DMS79 (cell line): ENCODE measurements at regions not wholly inside any gene's neighbourhood (a gene's known extent, or its start where the extent isn't known, plus 50 kb on each side); places are given as distances from the start of the nearest gene placed in this dataset.
"Not testable (repeated sequence)": the region's sequence is repeated elsewhere in the genome, so short reads cannot be mapped to it uniquely, and the experiment has no call there.

Source experiments
- DNase-seq: peaks from one replicate; lab custom pipeline; 2025; lab: John Stamatoyannopoulos, UW

GRCh38 chr15:39030291-39031070, 465.9 kb upstream of the RASGRP1 start:
- DNase-seq = no peak

- no peak for DNase-seq
These were observed 467.0 kb upstream of the RASGRP1 start for GRCh38 chr15:39031596-39031995.

GRCh38 chr15:39034816-39035215, 470.2 kb upstream of the RASGRP1 start:
- DNase-seq = no peak

DNA sequence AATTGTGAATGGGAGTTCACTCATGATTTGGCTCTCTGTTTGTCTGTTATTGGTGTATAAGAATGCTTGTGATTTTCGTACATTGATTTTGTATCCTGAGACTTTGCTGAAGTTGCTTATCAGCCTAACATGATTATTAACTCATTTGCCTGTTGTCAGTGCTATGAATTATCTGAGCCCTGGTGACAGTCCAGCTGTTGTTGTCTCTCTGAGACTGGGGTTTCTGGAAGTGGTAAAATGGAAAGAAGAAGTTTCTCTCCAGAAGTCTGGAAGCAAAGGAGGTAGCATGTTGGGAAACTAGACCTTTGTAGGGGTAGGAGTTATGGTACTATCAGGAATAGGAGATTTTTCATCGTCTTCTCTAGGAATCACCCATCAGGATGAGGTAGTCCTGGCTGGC, 473.0 kb upstream of the RASGRP1 start:
- DNase-seq = not testable (repeated sequence)

DNA sequence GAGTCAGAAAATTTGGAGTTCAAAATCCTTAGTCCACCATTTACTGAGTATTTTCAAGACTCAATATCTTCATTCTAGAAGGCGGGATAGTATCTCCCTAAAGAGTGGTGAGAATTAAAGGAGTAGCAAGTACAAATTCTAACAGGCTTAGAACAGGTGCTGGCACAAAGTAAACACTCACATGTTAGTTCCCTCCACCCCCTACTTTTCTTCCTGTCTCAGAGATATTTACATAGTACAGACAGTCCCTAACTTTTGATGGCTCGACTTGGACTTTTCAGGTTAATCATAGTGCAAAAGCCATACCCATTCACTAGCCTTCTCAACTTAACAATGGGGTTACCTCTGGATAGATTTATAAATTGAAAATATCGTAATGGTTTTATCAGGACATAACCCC, 476.2 kb upstream of the RASGRP1 start:
- DNase-seq = no peak

GRCh38 chr15:39041979-39042495, 477.4 kb upstream of the RASGRP1 start:
- no peak for DNase-seq

DNA sequence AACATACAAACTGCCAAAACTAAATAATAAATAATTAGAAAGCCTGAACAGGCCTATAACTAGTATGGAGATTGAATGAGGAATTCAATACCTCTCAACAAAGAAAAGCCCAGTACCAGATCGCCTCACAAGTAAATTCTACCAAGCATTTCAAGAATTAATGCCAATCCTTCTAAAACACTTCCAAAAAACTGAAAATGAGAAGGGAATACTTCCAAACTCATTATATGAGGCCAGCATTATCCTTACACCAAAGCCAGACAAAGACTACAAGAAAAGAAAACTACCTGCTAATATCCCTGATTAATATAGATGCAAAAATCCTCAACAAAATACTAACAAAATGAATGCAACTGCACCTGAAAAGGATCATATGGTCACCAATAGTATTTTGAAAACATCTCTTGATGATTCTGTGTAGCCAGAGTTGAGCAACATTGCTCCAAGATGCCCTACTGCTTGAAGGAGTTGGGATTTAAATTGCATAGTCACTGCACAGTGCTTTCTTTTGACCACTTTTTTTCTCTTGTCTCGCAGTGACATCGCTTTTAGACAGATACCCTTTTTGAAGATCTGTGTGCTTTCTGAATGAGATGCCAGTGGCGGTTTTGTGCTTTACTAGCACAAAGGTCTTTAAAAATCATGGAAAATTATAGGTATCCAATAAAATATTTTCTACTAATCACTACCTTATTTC, 487.2 kb upstream of the RASGRP1 start:
- DNase-seq = no peak

DNA sequence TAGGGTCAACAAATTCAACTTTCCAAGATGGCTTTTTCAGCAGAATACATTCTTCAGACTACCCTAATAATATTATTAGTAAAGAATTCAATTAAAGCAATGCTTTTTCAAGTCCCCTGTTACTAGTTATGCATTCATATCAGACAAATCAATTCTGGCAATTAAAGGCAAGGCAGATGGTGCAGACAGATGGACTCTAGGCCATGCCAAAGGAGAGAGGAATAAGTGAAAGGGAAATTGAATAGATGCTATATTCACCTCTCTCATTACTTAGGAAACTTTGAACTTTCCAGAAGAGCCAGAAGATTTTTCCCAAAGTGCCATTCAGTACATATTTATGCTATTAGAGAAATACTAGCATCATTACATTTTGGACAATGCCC, 487.7 kb upstream of the RASGRP1 start:
- no peak for DNase-seq

DNA sequence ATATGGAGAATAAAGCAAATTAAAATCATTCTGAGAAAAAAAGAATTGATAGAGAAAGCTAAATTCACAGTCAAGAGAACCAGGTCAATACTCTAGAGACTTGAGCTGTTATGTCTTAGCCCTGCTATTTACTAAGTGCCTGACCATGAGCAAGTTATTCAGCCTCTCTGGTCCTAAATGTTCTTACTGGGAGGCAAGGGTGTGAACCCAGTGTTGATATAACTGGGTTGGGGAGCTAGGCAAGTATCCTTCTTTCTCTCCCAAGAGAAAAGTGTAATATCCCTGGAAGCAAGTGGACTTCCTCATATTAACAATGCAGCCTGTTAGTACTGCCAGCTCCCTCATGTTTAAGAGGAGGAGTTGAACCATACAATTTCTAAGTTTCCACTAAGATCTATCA, 488.9 kb upstream of the RASGRP1 start:
- DNase-seq = no peak

DNA sequence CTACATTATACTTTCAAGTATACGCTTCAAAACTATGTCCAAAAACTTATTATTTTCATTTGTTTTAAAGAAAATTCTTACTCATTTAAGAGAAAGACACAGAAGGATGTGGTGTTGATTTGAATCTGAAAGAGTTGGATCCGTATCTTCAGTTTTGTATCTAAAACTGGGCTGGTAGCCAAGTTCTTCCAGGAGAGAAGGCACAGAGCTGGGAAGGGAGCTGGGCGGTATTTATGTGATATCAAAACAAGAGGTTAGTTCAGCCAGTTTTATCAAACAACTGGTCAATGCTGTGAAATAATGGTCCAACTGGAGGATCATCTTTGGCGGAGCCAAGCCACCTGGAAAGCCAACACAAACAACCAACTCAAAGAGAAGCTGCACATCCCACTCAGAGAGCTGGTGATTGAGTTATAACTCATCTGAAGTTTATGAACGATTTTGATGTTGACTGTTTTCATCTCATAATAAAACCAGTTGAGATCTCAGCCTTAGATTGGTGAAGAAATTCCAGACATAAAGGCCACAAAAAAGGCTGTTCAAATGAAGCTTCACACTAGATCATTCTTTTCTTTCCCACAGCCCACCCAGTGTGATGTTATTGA, 489.6 kb upstream of the RASGRP1 start:
- no peak for DNase-seq

DNA sequence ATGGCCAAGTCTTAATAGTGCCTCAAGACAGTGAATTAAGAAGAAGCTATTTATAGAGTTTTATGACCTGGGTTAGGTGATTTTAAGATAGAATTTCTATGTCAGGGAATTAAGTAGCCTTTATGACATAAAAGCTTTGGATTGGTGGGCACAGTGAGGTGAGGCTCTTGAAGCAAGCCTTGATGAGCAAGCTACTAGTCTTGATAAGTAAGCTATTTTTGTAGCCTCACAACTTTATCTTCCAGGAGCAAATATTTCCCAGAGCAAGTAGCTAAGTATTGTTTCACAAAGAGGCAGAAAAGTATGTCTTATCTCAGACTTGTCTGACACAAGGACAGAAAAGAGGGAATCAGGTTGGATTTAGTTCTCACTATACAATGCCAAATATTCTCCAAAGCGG, 491.7 kb upstream of the RASGRP1 start:
- no peak for DNase-seq

GRCh38 chr15:39058351-39059131, 493.9 kb upstream of the RASGRP1 start:
- no peak for DNase-seq

DNA sequence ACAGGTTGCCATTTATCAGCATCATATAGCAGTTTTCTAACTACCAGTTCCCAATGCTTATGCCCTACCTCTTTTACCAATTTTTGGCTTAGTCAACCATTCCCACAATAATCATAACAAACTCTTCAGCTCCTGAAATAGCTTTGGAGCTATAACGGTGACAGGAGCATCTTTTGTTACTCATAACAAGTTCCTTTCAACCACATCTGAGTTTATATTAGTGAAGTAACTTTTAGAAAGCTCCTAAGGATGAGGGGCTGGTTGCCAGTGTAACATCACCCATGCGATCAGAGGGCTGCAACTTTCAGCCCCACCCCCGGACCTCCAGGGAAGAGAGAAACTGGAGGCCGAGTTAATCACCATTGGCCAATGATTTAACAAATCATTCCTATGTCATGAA, 495.3 kb upstream of the RASGRP1 start:
- DNase-seq = no peak

DNA sequence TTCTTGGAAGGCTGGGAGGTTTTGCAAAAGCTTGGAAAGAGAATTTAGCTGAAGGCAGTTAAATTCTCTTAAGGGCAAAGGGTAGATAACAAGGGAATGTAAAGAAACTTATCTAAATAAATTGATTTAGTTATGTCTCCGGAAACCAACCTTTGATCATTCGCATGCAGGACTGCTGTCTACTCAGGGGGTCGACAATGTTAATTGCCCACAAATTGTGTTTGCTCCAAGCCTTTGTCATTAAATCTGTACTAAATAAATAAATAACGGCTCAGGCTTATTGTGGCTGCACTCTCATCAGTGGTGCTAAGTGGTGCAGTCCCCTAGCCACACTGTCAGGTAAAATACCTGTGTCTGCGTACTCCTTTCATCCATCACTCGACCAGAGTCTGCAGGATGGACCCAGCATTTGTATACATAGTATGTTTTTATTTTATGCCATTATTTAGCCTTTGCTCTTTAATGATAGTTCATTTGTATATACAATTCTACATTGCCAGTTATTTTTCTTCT, 497.4 kb upstream of the RASGRP1 start:
- no peak for DNase-seq

- DNase-seq = no peak
These were observed 502.1 kb upstream of the RASGRP1 start for GRCh38 chr15:39066677-39067076.

DNA sequence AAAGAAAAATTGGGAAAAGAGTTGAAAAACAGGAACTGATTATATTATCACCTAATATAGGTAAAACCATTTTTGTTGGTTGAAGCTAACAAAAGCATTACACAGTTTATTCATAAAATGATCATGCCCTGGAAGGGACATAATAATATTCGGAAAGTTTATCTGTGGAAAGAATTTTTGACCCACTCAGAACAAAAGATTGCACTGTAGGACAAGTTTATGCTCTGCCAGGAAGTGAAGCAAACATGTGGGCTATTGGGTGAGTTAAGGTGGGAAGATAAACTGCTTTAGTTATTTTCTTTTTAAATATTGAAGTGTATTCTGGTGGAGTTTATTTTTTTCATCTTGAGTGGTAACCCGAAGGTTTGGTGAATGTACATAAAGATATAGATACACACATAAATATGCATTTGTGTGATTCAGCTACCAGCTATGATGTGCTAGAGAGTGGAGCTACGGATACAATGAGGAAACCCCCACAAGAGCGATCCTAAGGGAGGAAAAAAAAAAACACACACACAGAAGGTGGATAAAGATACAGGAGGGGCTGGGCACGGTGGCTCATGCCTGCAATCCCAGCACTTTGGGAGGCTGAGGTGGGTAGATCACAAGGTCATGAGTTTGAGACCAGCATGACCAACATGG, 506.4 kb upstream of the THBS1 start:
- no peak for DNase-seq

DNA sequence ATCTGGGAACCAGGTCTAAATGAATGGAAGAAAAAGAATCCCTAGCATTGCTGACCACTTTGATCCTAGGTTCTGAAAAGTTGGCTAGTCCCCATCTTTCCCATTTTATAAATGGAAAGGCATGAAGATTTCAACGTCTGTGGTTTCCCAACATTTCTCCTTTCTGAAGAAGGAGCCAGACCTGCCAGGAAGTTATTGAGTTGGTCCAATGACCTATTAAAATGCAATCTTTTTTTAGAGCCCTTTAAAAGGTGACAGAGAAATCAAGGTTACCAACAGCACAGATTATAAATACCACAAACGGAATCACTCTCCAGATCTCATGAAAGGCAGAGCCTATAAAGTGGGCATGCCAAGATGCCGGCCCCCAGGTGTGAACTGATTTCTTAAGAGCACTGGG, 505.6 kb upstream of the THBS1 start:
- DNase-seq = no peak

- DNase-seq = no peak
These were observed 505.0 kb upstream of the THBS1 start for GRCh38 chr15:39075756-39076341.

DNA sequence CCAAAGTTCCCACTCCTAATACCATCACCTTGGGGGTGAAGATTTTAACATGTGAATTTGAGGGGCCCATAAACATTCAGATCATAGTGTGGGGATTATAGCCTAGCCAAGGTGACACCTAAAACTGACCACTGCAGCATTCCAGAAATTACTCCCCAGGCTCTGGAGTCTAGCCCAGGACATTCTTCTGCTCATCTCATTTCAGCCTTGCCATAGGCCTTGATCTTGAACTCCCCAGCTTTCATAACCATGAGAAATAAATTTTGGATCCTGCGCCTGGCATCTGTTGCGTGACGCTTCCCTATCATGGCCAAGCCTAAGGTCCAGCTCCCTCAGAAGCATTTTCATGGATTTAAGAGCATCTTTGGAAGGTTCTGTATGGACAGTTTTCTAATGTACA, 502.9 kb upstream of the THBS1 start:
- no peak for DNase-seq

DNA sequence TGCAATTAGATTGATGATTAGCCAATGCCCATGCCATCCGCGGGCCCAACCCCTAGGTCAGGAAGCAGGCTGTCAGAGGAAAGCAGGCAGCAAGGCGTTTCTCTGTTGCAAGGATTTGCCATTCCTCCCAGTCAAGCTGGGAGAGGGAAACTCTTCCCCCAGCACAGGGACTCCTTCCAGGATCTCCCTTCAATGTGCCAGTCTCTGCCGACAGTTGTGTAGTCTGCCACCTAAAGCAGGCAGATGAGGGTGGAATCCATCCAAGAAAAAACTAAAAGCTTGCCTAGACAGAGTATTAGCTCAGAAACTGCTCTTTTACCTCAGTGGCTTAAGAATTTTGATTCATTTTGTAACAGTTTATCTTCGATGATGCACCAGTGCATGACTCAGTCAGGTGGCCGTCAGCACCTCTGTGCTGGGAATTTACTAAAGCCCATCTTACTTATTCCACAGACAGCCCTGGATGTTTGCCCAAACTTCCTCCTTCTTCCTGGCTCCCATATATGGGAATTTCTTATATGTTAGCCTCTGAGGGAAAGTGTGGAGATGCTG, 501.5 kb upstream of the THBS1 start:
- no peak for DNase-seq

DNA sequence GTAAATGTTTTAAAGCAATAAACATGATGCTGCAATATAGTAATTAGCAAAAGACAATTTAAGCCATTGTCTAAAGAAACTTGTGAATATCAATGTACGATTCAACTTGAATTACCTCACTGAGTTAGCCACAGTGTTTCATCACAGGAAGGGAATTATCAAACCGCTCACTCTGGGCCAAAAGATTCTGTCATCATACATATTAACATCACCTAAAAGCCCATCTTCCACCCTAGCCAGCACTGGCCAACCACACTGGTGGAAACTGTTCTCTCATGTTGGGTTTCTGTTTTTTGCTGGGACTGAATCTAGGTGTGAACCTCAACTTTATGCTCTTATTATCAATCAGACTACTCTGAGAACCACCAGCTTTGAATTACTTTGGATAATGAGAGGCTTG, 497.7 kb upstream of the THBS1 start:
- no peak for DNase-seq
